HEK293T (cell line): ENCODE measurements at regions not wholly inside any gene's neighbourhood (a gene's known extent, or its start where the extent isn't known, plus 50 kb on each side); places are given as distances from the start of the nearest gene placed in this dataset.

Experiments used
- ARNT ChIP-seq: fragments of 450-650 bp; IDR thresholded peaks from 2 replicates; pipeline ENCODE4 v1.6.1; 2017; ENCODE audit warnings: mild to moderate bottlenecking
- BHLHE40 ChIP-seq: fragments of 450-650 bp; IDR thresholded peaks from 2 replicates; pipeline ENCODE4 v1.6.1; 2016; ENCODE audit warnings: mild to moderate bottlenecking, moderate library complexity, borderline replicate concordance
- CTBP1 ChIP-seq: fragments of 450-650 bp; IDR thresholded peaks from 2 replicates; pipeline ENCODE4 v1.6.1; 2016; ENCODE audit warnings: borderline replicate concordance
- ELF4 ChIP-seq: fragments of 450-650 bp; IDR thresholded peaks from 2 replicates; pipeline ENCODE4 v1.6.1; 2017; ENCODE audit warnings: antibody characterized with exemption
- FOXK2 ChIP-seq: fragments of 450-650 bp; IDR thresholded peaks from 2 replicates; pipeline ENCODE4 v1.6.1; 2016; ENCODE audit warnings: mild to moderate bottlenecking
- FOXM1 ChIP-seq: fragments of 450-650 bp; IDR thresholded peaks from 2 replicates; pipeline ENCODE4 v1.6.1; 2017; ENCODE audit warnings: mild to moderate bottlenecking, borderline replicate concordance
- L3MBTL2 ChIP-seq: fragments of 450-650 bp; conservative IDR thresholded peaks from 2 replicates; pipeline ENCODE4 v1.6.1; 2016; ENCODE audit warnings: mild to moderate bottlenecking
- LEF1 ChIP-seq: fragments of 450-650 bp; IDR thresholded peaks from 2 replicates; pipeline ENCODE4 v1.6.1; 2017; ENCODE audit warnings: mild to moderate bottlenecking, borderline replicate concordance
- NFRKB ChIP-seq: fragments of 450-650 bp; IDR thresholded peaks from 2 replicates; pipeline ENCODE4 v1.6.1; 2016; ENCODE audit warnings: mild to moderate bottlenecking, moderate library complexity
- PKNOX1 ChIP-seq: fragments of 450-650 bp; IDR thresholded peaks from 2 replicates; pipeline ENCODE4 v1.6.1; 2016
- SP1 ChIP-seq: fragments of 450-650 bp; IDR thresholded peaks from 2 replicates; pipeline ENCODE4 v1.6.1; 2017
- SUZ12 ChIP-seq: fragments of 450-650 bp; IDR thresholded peaks from 2 replicates; pipeline ENCODE4 v1.6.1; 2016; ENCODE audit warnings: mild to moderate bottlenecking
- TARDBP ChIP-seq: fragments of 450-650 bp; IDR thresholded peaks from 2 replicates; pipeline ENCODE4 v1.6.1; 2016

- TF ChIP-seq L3MBTL2 (no peak), SP1 (no peak), ARNT (no peak), FOXM1 (no peak), BHLHE40 (no peak), SUZ12 (no peak), TARDBP (no peak), LEF1 (no peak), CTBP1 (no peak), ELF4 (no peak), PKNOX1 (no peak), FOXK2 (no peak), NFRKB (no peak)
Measured at GRCh38 chr15:29522373-29523276, 253.0 kb upstream of the NSMCE3 start.
